HL-60 (cell line): ENCODE measurements at regions not wholly inside any gene's neighbourhood (a gene's known extent, or its start where the extent isn't known, plus 50 kb on each side); places are given as distances from the start of the nearest gene placed in this dataset.

ENCODE experiments used
- POLR2AphosphoS5 ChIP-seq: IDR thresholded peaks from 2 replicates; pipeline ENCODE4 v1.6.1; 2012; ENCODE audit warnings: low read depth
- TF ChIP-seq, protein P1 (sequence below): IDR thresholded peaks from one replicate; pipeline ENCODE4 v1.5.1; 2011; ENCODE audit warnings: low read length, control low read depth, inconsistent platforms; ENCODE audit not compliant: insufficient read depth
- TF ChIP-seq, protein P2 (sequence below): IDR thresholded peaks from 2 replicates; pipeline ENCODE4 v1.6.1; 2012; ENCODE audit warnings: low read depth; ENCODE audit not compliant: insufficient replicate concordance

DNA sequence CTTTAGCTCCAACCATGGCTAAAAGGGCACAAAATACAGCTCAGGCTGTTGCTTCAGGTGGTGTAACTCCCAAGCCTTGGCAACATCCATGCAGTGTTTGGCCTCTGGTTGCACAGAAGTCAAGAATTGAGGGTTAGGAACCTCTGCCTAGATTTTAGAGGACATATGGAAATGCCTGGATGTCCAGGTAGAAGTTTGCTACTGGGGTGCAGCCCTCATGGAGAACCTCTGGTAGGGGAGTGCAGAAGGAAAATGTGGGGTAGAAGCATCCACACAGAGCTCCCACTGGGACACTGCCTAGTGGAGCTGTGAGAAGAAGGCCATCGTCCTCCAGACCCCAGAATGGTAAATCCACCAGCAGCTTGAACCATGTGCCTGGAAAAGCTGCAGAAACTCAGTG is 1453.8 kb upstream of the EYS start:
- TF ChIP-seq, protein P1, sequence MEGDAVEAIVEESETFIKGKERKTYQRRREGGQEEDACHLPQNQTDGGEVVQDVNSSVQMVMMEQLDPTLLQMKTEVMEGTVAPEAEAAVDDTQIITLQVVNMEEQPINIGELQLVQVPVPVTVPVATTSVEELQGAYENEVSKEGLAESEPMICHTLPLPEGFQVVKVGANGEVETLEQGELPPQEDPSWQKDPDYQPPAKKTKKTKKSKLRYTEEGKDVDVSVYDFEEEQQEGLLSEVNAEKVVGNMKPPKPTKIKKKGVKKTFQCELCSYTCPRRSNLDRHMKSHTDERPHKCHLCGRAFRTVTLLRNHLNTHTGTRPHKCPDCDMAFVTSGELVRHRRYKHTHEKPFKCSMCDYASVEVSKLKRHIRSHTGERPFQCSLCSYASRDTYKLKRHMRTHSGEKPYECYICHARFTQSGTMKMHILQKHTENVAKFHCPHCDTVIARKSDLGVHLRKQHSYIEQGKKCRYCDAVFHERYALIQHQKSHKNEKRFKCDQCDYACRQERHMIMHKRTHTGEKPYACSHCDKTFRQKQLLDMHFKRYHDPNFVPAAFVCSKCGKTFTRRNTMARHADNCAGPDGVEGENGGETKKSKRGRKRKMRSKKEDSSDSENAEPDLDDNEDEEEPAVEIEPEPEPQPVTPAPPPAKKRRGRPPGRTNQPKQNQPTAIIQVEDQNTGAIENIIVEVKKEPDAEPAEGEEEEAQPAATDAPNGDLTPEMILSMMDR = no peak
- no peak for TF ChIP-seq POLR2AphosphoS5
- TF ChIP-seq, protein P2, sequence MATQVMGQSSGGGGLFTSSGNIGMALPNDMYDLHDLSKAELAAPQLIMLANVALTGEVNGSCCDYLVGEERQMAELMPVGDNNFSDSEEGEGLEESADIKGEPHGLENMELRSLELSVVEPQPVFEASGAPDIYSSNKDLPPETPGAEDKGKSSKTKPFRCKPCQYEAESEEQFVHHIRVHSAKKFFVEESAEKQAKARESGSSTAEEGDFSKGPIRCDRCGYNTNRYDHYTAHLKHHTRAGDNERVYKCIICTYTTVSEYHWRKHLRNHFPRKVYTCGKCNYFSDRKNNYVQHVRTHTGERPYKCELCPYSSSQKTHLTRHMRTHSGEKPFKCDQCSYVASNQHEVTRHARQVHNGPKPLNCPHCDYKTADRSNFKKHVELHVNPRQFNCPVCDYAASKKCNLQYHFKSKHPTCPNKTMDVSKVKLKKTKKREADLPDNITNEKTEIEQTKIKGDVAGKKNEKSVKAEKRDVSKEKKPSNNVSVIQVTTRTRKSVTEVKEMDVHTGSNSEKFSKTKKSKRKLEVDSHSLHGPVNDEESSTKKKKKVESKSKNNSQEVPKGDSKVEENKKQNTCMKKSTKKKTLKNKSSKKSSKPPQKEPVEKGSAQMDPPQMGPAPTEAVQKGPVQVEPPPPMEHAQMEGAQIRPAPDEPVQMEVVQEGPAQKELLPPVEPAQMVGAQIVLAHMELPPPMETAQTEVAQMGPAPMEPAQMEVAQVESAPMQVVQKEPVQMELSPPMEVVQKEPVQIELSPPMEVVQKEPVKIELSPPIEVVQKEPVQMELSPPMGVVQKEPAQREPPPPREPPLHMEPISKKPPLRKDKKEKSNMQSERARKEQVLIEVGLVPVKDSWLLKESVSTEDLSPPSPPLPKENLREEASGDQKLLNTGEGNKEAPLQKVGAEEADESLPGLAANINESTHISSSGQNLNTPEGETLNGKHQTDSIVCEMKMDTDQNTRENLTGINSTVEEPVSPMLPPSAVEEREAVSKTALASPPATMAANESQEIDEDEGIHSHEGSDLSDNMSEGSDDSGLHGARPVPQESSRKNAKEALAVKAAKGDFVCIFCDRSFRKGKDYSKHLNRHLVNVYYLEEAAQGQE = no peak
